Vagina (tissue), 2 donors: ENCODE measurements at regions not wholly inside any gene's neighbourhood (a gene's known extent, or its start where the extent isn't known, plus 50 kb on each side); places are given as distances from the start of the nearest gene placed in this dataset.

Experiments used
- POLR2A ChIP-seq, 2 donors: fragments of 450-650 bp; IDR thresholded peaks; one replicate each; pipeline ENCODE4 v1.6.1; 2017; ENCODE audit warnings: antibody characterized with exemption in 2 of 2, mild to moderate bottlenecking in 2 of 2, moderate library complexity in 2 of 2
- TF ChIP-seq, protein P1 (sequence below), 3 experiments: fragments of 450-650 bp in 2 of 3; fragments of 200-600 bp in 1 of 3; sonication (generic) in 1 of 3; IDR thresholded peaks; one replicate each; pipeline ENCODE4 v1.5.1; 2017 to 2019; ENCODE audit warnings: antibody characterized with exemption in 3 of 3, mild to moderate bottlenecking in 2 of 3, moderate library complexity in 2 of 3

DNA sequence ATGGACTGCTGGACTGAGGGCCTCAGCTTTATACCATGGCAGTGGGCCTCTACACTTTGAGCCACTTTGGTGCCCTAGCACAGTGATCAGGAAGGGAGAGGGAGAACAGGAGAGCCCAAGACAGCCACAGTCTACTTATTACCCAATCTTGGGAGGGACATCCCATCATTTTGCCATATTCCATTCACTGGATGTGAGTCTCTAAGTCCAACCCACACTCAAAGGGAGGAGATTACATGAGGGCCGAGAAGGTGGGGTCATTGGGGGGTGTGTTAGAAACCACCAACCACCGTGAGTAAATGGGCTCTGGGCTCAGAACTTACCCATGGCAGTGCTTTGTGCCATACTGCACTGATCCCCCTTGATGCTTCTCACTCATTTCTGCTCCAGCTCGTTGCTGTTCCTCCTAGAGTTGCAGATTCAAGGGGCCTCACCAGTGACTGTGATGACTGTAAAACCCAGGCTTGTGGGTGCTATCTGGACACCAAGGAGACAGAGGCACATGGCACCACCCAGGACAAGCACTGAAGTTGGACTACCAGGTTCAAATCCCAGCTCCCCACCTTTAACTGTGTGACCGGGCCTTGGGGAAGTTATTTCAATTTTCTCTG, 97.6 kb upstream of the RAB6C start:
- TF ChIP-seq, protein P1, sequence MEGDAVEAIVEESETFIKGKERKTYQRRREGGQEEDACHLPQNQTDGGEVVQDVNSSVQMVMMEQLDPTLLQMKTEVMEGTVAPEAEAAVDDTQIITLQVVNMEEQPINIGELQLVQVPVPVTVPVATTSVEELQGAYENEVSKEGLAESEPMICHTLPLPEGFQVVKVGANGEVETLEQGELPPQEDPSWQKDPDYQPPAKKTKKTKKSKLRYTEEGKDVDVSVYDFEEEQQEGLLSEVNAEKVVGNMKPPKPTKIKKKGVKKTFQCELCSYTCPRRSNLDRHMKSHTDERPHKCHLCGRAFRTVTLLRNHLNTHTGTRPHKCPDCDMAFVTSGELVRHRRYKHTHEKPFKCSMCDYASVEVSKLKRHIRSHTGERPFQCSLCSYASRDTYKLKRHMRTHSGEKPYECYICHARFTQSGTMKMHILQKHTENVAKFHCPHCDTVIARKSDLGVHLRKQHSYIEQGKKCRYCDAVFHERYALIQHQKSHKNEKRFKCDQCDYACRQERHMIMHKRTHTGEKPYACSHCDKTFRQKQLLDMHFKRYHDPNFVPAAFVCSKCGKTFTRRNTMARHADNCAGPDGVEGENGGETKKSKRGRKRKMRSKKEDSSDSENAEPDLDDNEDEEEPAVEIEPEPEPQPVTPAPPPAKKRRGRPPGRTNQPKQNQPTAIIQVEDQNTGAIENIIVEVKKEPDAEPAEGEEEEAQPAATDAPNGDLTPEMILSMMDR (IDR thresholded peaks at IDR 0.05) = no peak
- TF ChIP-seq POLR2A (IDR thresholded peaks at IDR 0.05) = no peak
